Testis (tissue), 2 donors: ENCODE measurements at regions not wholly inside any gene's neighbourhood (a gene's known extent, or its start where the extent isn't known, plus 50 kb on each side); places are given as distances from the start of the nearest gene placed in this dataset.

Experiments used
- POLR2A ChIP-seq: fragments of 450-650 bp; IDR thresholded peaks from one replicate; pipeline ENCODE4 v1.6.1; 2017; ENCODE audit warnings: antibody characterized with exemption, mild to moderate bottlenecking, moderate library complexity
- TF ChIP-seq, protein P1 (sequence below), 3 experiments: fragments of 450-650 bp in 2 of 3; fragments of 200-600 bp in 1 of 3; sonication (generic) in 1 of 3; IDR thresholded peaks; one replicate each; pipeline ENCODE4 v1.5.1; 2016 to 2019; ENCODE audit warnings: antibody characterized with exemption in 3 of 3, mild to moderate bottlenecking in 2 of 3, moderate library complexity in 1 of 3

DNA sequence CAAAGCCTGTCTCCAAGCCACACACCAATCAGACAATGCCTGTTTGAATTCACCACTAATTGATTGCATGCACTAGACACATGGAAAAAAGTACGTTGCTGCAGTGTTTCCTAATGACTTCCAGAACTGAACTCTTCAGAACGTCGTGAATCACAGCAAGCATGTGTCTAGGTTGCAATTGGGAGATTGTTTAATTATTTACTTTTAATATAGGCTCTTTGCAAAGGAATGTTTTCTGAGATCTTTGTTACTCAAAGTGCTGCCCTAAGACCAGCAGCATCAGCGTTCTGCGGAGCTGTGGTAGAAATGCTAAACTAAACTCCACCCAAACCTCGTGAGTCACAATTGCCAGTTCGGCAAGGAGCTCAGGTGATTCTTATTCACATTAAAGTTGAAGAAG is 52.7 kb upstream of the CCDC68 start:
- TF ChIP-seq, protein P1, sequence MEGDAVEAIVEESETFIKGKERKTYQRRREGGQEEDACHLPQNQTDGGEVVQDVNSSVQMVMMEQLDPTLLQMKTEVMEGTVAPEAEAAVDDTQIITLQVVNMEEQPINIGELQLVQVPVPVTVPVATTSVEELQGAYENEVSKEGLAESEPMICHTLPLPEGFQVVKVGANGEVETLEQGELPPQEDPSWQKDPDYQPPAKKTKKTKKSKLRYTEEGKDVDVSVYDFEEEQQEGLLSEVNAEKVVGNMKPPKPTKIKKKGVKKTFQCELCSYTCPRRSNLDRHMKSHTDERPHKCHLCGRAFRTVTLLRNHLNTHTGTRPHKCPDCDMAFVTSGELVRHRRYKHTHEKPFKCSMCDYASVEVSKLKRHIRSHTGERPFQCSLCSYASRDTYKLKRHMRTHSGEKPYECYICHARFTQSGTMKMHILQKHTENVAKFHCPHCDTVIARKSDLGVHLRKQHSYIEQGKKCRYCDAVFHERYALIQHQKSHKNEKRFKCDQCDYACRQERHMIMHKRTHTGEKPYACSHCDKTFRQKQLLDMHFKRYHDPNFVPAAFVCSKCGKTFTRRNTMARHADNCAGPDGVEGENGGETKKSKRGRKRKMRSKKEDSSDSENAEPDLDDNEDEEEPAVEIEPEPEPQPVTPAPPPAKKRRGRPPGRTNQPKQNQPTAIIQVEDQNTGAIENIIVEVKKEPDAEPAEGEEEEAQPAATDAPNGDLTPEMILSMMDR (IDR thresholded peaks at IDR 0.05), result no peak
- no peak for TF ChIP-seq POLR2A
